ENCODE measurements at regions not wholly inside any gene's neighbourhood (a gene's known extent, or its start where the extent isn't known, plus 50 kb on each side); places are given as distances from the start of the nearest gene placed in this dataset.

DNA sequence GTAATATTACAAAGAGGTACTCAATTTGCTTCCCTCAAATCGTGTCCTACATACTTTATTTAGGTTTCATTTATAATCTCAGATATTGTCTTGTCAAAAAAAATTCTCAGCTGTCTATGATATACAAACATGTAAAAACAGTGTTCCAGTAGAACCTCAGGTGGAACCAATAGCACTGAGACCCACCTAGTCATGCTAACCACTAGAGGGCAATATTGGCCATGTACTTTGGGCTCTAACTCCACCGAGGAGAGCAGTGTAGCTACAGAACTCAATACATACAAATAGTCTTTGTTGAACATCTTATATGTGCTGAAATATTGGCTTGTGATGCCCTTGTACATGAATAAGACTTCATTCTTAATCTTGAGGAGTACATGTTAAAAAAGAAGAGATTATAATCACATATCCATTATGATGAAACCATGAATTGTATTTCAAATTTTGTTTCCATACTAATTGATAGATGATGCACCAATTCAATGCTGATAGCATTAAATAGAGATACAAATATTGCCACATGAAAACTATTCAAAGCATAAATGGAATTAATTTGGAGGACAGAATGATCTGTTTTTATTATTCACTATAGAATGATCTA lies 71.2 kb upstream of the CNTLN start:
- TF ChIP-seq ZNF384 (IDR thresholded peaks at IDR 0.05) = no peak
- TF ChIP-seq SUZ12 (IDR thresholded peaks at IDR 0.05) = no peak
- TF ChIP-seq FOXM1 (IDR thresholded peaks at IDR 0.05; ENCODE audit: borderline replicate concordance) = no peak
- no peak for TF ChIP-seq SP1 (IDR thresholded peaks at IDR 0.05)
- no peak for TF ChIP-seq ELF4 (IDR thresholded peaks at IDR 0.05)
- TF ChIP-seq FOXA1 (IDR thresholded peaks at IDR 0.05) = no peak

All from HEK293T (cell line).